ENCODE measurements at regions not wholly inside any gene's neighbourhood (a gene's known extent, or its start where the extent isn't known, plus 50 kb on each side); places are given as distances from the start of the nearest gene placed in this dataset.

- DNase-seq (no peak), FAIRE-seq (no peak), ATAC-seq (no peak)
- Histone ChIP-seq H3K9me3 (no peaks in the 10 kb centered on the region), H3K4me1 (no peaks in the 10 kb centered on the region), H3K27ac (no peak overlapping the region), H3K27me3 (no peaks in the 10 kb centered on the region), H3K4me3 (no peak overlapping the region), H3K36me3 (no peaks in the 10 kb centered on the region)
- 77 to 78% methylated on average over 3 of the region's 3 CpGs for WGBS, 2 donors
- intact Hi-C loops (cut with DNase I): no loop called here
- no peak for TF ChIP-seq CTCF (IDR thresholded peaks at IDR 0.05)
These were observed 333.7 kb upstream of the NBEA start for GRCh38 chr13:34608331-34608730.

- ATAC-seq (no peak), FAIRE-seq (no peak), DNase-seq (no peak)
- H3K27ac ChIP-seq: no peak overlapping the region
- no peak overlapping the region for H3K4me3 ChIP-seq
- no peaks in the 10 kb centered on the region for H3K27me3 ChIP-seq
- 93 to 94% methylated on average over 1 of the region's 1 CpG for WGBS, 2 donors
- no peaks in the 10 kb centered on the region for H3K4me1 ChIP-seq
- H3K36me3 ChIP-seq: no peaks in the 10 kb centered on the region
- no peaks in the 10 kb centered on the region for H3K9me3 ChIP-seq
- TF ChIP-seq CTCF (IDR thresholded peaks at IDR 0.05): no peak
- intact Hi-C loops (cut with DNase I): no loop called here
These were observed 330.4 kb upstream of the NBEA start for GRCh38 chr13:34611671-34612070.

- H3K9me3 ChIP-seq: no peaks in the 10 kb centered on the region
- DNase-seq (no peak), FAIRE-seq (no peak), ATAC-seq (peak in 3 of 4 donors; percentile 40 to 59 (median 53))
- H3K4me1 ChIP-seq: peaks cover 3 to 5% (median 5%) of the 10 kb centered on the region in 3 donors
- H3K27ac ChIP-seq: no peak overlapping the region
- H3K36me3 ChIP-seq: no peaks in the 10 kb centered on the region
- no peak overlapping the region for H3K4me3 ChIP-seq
- no peak for TF ChIP-seq CTCF (IDR thresholded peaks at IDR 0.05)
- no peaks in the 10 kb centered on the region for H3K27me3 ChIP-seq
- WGBS, 2 donors: 60 to 72% methylated on average over 7 of the region's 7 CpGs
- intact Hi-C loops (cut with DNase I): no loop called here
These were observed 324.5 kb upstream of the NBEA start for GRCh38 chr13:34617473-34618083.

GRCh38 chr13:34618654-34619053 is 323.4 kb upstream of the NBEA start:
- 53 to 73% methylated on average over 5 of the region's 5 CpGs for WGBS, 2 donors
- no peak for TF ChIP-seq CTCF (IDR thresholded peaks at IDR 0.05)
- Histone ChIP-seq H3K27ac (no peak overlapping the region), H3K36me3 (no peaks in the 10 kb centered on the region), H3K4me1 (peaks cover 3 to 5% (median 5%) of the 10 kb centered on the region in 3 donors), H3K27me3 (no peaks in the 10 kb centered on the region), H3K9me3 (no peaks in the 10 kb centered on the region), H3K4me3 (no peak overlapping the region)
- FAIRE-seq (no peak), ATAC-seq (peak in 2 of 4 donors; percentile 56 to 70), DNase-seq (peak in 1 of 6 donors; percentile 6)
- intact Hi-C loops (cut with DNase I): no loop called here

- no peak for ATAC-seq
- Histone ChIP-seq H3K4me1 (peaks cover 3 to 5% (median 5%) of the 10 kb centered on the region in 3 donors), H3K9me3 (no peaks in the 10 kb centered on the region), H3K27ac (no peak overlapping the region), H3K27me3 (no peaks in the 10 kb centered on the region), H3K36me3 (no peaks in the 10 kb centered on the region), H3K4me3 (no peak overlapping the region)
- 73 to 82% methylated on average over 5 of the region's 5 CpGs for WGBS, 2 donors
- intact Hi-C loops (cut with DNase I): no loop called here
- FAIRE-seq: no peak
- TF ChIP-seq CTCF (IDR thresholded peaks at IDR 0.05): no peak
- DNase-seq: no peak
These were observed 322.7 kb upstream of the NBEA start for GRCh38 chr13:34619326-34619725.

All from pancreas (tissue), 10 donors.